ENCODE measurements at regions not wholly inside any gene's neighbourhood (a gene's known extent, or its start where the extent isn't known, plus 50 kb on each side); places are given as distances from the start of the nearest gene placed in this dataset.

- no peak for TF ChIP-seq CTCF (conservative IDR thresholded peaks at IDR 0.05)
- no peak for TF ChIP-seq EZH2 (IDR thresholded peaks at IDR 0.05; ENCODE audit: low read depth)
These were observed 83.7 kb upstream of the SLC1A3 start for GRCh38 chr5:36522746-36523065.
